GF-D8 (cell line): ENCODE measurements at regions not wholly inside any gene's neighbourhood (a gene's known extent, or its start where the extent isn't known, plus 50 kb on each side); places are given as distances from the start of the nearest gene placed in this dataset.

Source experiments
- DNase-seq: peaks from one replicate; lab custom pipeline; 2025; lab: John Stamatoyannopoulos, UW

GRCh38 chr18:57991552-57991951 lies 52.5 kb upstream of the NEDD4L start:
- DNase-seq, result no peak

- no peak for DNase-seq
These were observed 54.5 kb upstream of the NEDD4L start for GRCh38 chr18:57989536-57989935.

GRCh38 chr18:57984490-57985115 lies 59.4 kb upstream of the NEDD4L start:
- no peak for DNase-seq

GRCh38 chr18:57983965-57984364 lies 60.1 kb upstream of the NEDD4L start:
- no peak for DNase-seq

GRCh38 chr18:57983472-57983871 lies 60.6 kb upstream of the NEDD4L start:
- no peak for DNase-seq

- DNase-seq, result no peak
These were observed 61.5 kb upstream of the NEDD4L start for GRCh38 chr18:57982372-57983021.

GRCh38 chr18:57981308-57982028 lies 62.6 kb upstream of the NEDD4L start:
- DNase-seq, result no peak

- no peak for DNase-seq
These were observed 63.3 kb upstream of the NEDD4L start for GRCh38 chr18:57980573-57981307.

GRCh38 chr18:57976230-57976773 lies 67.7 kb upstream of the NEDD4L start:
- DNase-seq, result no peak

- no peak for DNase-seq
These were observed 68.2 kb upstream of the NEDD4L start for GRCh38 chr18:57975805-57976204.

- DNase-seq, result no peak
These were observed 69.3 kb upstream of the NEDD4L start for GRCh38 chr18:57974585-57975265.

- DNase-seq, result no peak
These were observed 70.1 kb upstream of the NEDD4L start for GRCh38 chr18:57973889-57974288.

- no peak for DNase-seq
These were observed 73.5 kb upstream of the NEDD4L start for GRCh38 chr18:57970356-57971095.

- no peak for DNase-seq
These were observed 74.2 kb upstream of the NEDD4L start for GRCh38 chr18:57969824-57970223.

GRCh38 chr18:57965246-57965645 lies 78.8 kb upstream of the NEDD4L start:
- DNase-seq, result no peak

- no peak for DNase-seq
These were observed 82.0 kb upstream of the NEDD4L start for GRCh38 chr18:57961876-57962505.

GRCh38 chr18:57961411-57961810 lies 82.6 kb upstream of the NEDD4L start:
- no peak for DNase-seq

- DNase-seq, result no peak
These were observed 84.7 kb upstream of the NEDD4L start for GRCh38 chr18:57959278-57959677.

- no peak for DNase-seq
These were observed 86.8 kb upstream of the NEDD4L start for GRCh38 chr18:57957210-57957609.

- DNase-seq, result no peak
These were observed 87.5 kb upstream of the NEDD4L start for GRCh38 chr18:57956491-57956890.

GRCh38 chr18:57954935-57955334 lies 89.1 kb upstream of the NEDD4L start:
- no peak for DNase-seq
